Keratinocyte (primary cell): ENCODE measurements at regions not wholly inside any gene's neighbourhood (a gene's known extent, or its start where the extent isn't known, plus 50 kb on each side); places are given as distances from the start of the nearest gene placed in this dataset.

Source experiments
- DNase-seq: peaks from one replicate; pipeline ENCODE4 v3.0.0-alpha.2; 2011; ENCODE audit warnings: low read depth, missing footprints, low spot score
- FAIRE-seq: peaks from 2 replicates; lab custom pipeline; 2011; peaks lifted over from hg19 to GRCh38; lab: Jason Lieb, UNC
- H2AFZ ChIP-seq: 2 replicates; pipeline ENCODE4 v1.6.0; 2012; ENCODE audit warnings: low read length, control low read depth, inconsistent platforms; ENCODE audit not compliant: control insufficient read depth
- H3K27ac ChIP-seq: 2 replicates; pipeline ENCODE4 v1.5.1; 2011; ENCODE audit warnings: low read length; ENCODE audit not compliant: control insufficient read depth, insufficient read depth
- H3K27me3 ChIP-seq: 3 replicates; pipeline ENCODE4 v1.6.0; 2011; ENCODE audit warnings: low read length; ENCODE audit not compliant: control insufficient read depth, insufficient read depth; ENCODE audit errors: extremely low read depth
- H3K36me3 ChIP-seq, 2 experiments: 2 replicates in 1 of 2; 3 replicates in 1 of 2; pipeline ENCODE4 v1.5.1; 2011; ENCODE audit warnings: low read length in 2 of 2, mild to moderate bottlenecking in 1 of 2; ENCODE audit not compliant: control insufficient read depth in 2 of 2, insufficient read depth in 2 of 2; ENCODE audit errors: extremely low read depth in 1 of 2
- H3K4me1 ChIP-seq: 3 replicates; pipeline ENCODE4 v1.5.1; 2011; ENCODE audit warnings: low read length; ENCODE audit not compliant: control insufficient read depth, insufficient read depth; ENCODE audit errors: extremely low read depth
- H3K4me2 ChIP-seq: 3 replicates; pipeline ENCODE4 v1.6.0; 2011; ENCODE audit warnings: low read depth, low read length; ENCODE audit not compliant: control insufficient read depth, insufficient read depth; ENCODE audit errors: extremely low read depth
- H3K4me3 ChIP-seq, 3 experiments: fragments of 200-600 bp in 1 of 3; sonication (generic) in 1 of 3; 2 replicates in 2 of 3; 3 replicates in 1 of 3; pipeline ENCODE4 v1.5.1; 2011 to 2016; ENCODE audit warnings: low read length in 3 of 3, mild to moderate bottlenecking in 3 of 3, control low read depth in 2 of 3, inconsistent platforms in 1 of 3, low read depth in 1 of 3, mixed read lengths in 1 of 3, mixed run types in 1 of 3, moderate library complexity in 1 of 3; ENCODE audit not compliant: control insufficient read depth in 2 of 3, insufficient read depth in 2 of 3; ENCODE audit errors: extremely low read depth in 1 of 3
- H3K79me2 ChIP-seq: 2 replicates; pipeline ENCODE4 v1.6.0; 2012; ENCODE audit warnings: low read length; ENCODE audit not compliant: control insufficient read depth, insufficient read depth
- H3K9ac ChIP-seq: 3 replicates; pipeline ENCODE4 v1.6.0; 2011; ENCODE audit warnings: low read length; ENCODE audit not compliant: control insufficient read depth, insufficient read depth; ENCODE audit errors: extremely low read depth
- H3K9me1 ChIP-seq: 3 replicates; pipeline ENCODE4 v1.6.0; 2011; ENCODE audit warnings: low read length; ENCODE audit not compliant: control insufficient read depth, insufficient read depth; ENCODE audit errors: extremely low read depth
- H3K9me3 ChIP-seq: 2 replicates; pipeline ENCODE4 v1.5.1; 2012; ENCODE audit warnings: low read depth, low read length; ENCODE audit not compliant: control insufficient read depth
- H4K20me1 ChIP-seq: 3 replicates; pipeline ENCODE4 v1.6.0; 2011; ENCODE audit warnings: low read length; ENCODE audit not compliant: control insufficient read depth, insufficient read depth; ENCODE audit errors: extremely low read depth
- CTCF ChIP-seq, 3 experiments: IDR thresholded peaks in 1 of 3; conservative IDR thresholded peaks in 1 of 3; optimal IDR thresholded peaks in 1 of 3; 2 replicates in 2 of 3; 3 replicates in 1 of 3; pipeline versions ENCODE3 to v1.5.1; 2011; ENCODE audit warnings: low read length in 3 of 3, mild to moderate bottlenecking in 3 of 3, moderate library complexity in 2 of 3, control low read depth in 1 of 3, inconsistent platforms in 1 of 3; ENCODE audit not compliant: insufficient read depth in 2 of 3; ENCODE audit errors: extremely low read depth in 1 of 3
- EZH2 ChIP-seq: IDR thresholded peaks from one replicate; pipeline ENCODE4 v1.6.1; 2012; ENCODE audit warnings: inconsistent platforms, mild to moderate bottlenecking, low read length, moderate library complexity
- dilution Hi-C: fragments of 300-500 bp; cut with MboI; formaldehyde crosslinking; loops from one replicate; pipeline ENCODE4 v1.7.0; 2020; ENCODE audit warnings: low sequenced_read_pairs; ENCODE audit not compliant: extremely low pct_ligation_motif_present

GRCh38 chr5:74450095-74450494 lies 190.4 kb downstream of the ENC1 start:
- Histone ChIP-seq H4K20me1 (no peaks in the 10 kb centered on the region), H3K4me1 (no peaks in the 10 kb centered on the region), H3K27ac (no peak overlapping the region), H3K9me3 (no peaks in the 10 kb centered on the region), H3K4me2 (no peak overlapping the region), H2AFZ (no peak overlapping the region), H3K4me3 (no peak overlapping the region), H3K27me3 (no peaks in the 10 kb centered on the region), H3K9me1 (no peaks in the 10 kb centered on the region), H3K79me2 (no peaks in the 10 kb centered on the region), H3K36me3 (no peaks in the 10 kb centered on the region), H3K9ac (no peak overlapping the region)
- no peak for FAIRE-seq
- dilution Hi-C loops: no loop called here
- no peak for TF ChIP-seq EZH2
- no peak for TF ChIP-seq CTCF (optimal IDR thresholded peaks at IDR 0.05 in 1 of 3, IDR thresholded peaks at IDR 0.05 in 1 of 3, conservative IDR thresholded peaks at IDR 0.05 in 1 of 3; ENCODE audit: extremely low read depth in 1 of 3, insufficient read depth in 2 of 3, low read length in 3 of 3)
- DNase-seq: no peak

GRCh38 chr5:74446725-74447241 lies 193.7 kb downstream of the ENC1 start:
- Histone ChIP-seq H3K79me2 (no peaks in the 10 kb centered on the region), H3K9ac (no peak overlapping the region), H3K36me3 (no peaks in the 10 kb centered on the region), H3K9me3 (no peaks in the 10 kb centered on the region), H3K4me3 (no peak overlapping the region), H3K27me3 (no peaks in the 10 kb centered on the region), H3K4me1 (no peaks in the 10 kb centered on the region), H3K27ac (no peak overlapping the region), H3K4me2 (no peak overlapping the region), H4K20me1 (no peaks in the 10 kb centered on the region), H2AFZ (no peak overlapping the region), H3K9me1 (no peaks in the 10 kb centered on the region)
- DNase-seq (no peak), FAIRE-seq (no peak)
- dilution Hi-C loops: no loop called here
- no peak for TF ChIP-seq CTCF (optimal IDR thresholded peaks at IDR 0.05 in 1 of 3, IDR thresholded peaks at IDR 0.05 in 1 of 3, conservative IDR thresholded peaks at IDR 0.05 in 1 of 3; ENCODE audit: extremely low read depth in 1 of 3, insufficient read depth in 2 of 3, low read length in 3 of 3)
- no peak for TF ChIP-seq EZH2
